HL-60 (cell line): ENCODE measurements at regions not wholly inside any gene's neighbourhood (a gene's known extent, or its start where the extent isn't known, plus 50 kb on each side); places are given as distances from the start of the nearest gene placed in this dataset.

Experiments
- POLR2AphosphoS5 ChIP-seq: IDR thresholded peaks from 2 replicates; pipeline ENCODE4 v1.6.1; 2012; ENCODE audit warnings: low read depth
- TF ChIP-seq, protein P1 (sequence below): IDR thresholded peaks from one replicate; pipeline ENCODE4 v1.5.1; 2011; ENCODE audit warnings: low read length, control low read depth, inconsistent platforms; ENCODE audit not compliant: insufficient read depth
- TF ChIP-seq, protein P2 (sequence below): IDR thresholded peaks from 2 replicates; pipeline ENCODE4 v1.6.1; 2012; ENCODE audit warnings: low read depth; ENCODE audit not compliant: insufficient replicate concordance

DNA sequence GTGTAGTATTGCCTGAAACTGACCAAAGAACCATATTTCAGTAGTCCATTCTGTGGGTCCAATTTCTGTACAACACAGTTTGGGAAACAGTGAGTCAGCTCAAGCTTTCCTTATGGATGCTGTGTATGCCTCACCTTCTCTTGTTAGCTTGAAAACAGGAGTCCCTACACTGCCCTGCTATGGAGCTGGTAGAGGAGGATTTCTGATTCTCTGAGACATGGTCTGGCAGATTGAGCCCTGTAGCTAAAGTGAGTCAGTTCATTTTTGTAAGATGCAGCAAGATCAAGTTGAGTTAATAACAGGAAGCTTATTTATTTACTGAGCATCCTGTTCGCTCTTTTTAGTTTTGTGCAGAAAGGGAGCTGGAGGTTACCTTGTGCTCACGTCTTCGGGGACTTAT lies 424.1 kb upstream of the RBMS3 start:
- TF ChIP-seq POLR2AphosphoS5 = no peak
- TF ChIP-seq, protein P1, sequence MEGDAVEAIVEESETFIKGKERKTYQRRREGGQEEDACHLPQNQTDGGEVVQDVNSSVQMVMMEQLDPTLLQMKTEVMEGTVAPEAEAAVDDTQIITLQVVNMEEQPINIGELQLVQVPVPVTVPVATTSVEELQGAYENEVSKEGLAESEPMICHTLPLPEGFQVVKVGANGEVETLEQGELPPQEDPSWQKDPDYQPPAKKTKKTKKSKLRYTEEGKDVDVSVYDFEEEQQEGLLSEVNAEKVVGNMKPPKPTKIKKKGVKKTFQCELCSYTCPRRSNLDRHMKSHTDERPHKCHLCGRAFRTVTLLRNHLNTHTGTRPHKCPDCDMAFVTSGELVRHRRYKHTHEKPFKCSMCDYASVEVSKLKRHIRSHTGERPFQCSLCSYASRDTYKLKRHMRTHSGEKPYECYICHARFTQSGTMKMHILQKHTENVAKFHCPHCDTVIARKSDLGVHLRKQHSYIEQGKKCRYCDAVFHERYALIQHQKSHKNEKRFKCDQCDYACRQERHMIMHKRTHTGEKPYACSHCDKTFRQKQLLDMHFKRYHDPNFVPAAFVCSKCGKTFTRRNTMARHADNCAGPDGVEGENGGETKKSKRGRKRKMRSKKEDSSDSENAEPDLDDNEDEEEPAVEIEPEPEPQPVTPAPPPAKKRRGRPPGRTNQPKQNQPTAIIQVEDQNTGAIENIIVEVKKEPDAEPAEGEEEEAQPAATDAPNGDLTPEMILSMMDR = no peak
- TF ChIP-seq, protein P2, sequence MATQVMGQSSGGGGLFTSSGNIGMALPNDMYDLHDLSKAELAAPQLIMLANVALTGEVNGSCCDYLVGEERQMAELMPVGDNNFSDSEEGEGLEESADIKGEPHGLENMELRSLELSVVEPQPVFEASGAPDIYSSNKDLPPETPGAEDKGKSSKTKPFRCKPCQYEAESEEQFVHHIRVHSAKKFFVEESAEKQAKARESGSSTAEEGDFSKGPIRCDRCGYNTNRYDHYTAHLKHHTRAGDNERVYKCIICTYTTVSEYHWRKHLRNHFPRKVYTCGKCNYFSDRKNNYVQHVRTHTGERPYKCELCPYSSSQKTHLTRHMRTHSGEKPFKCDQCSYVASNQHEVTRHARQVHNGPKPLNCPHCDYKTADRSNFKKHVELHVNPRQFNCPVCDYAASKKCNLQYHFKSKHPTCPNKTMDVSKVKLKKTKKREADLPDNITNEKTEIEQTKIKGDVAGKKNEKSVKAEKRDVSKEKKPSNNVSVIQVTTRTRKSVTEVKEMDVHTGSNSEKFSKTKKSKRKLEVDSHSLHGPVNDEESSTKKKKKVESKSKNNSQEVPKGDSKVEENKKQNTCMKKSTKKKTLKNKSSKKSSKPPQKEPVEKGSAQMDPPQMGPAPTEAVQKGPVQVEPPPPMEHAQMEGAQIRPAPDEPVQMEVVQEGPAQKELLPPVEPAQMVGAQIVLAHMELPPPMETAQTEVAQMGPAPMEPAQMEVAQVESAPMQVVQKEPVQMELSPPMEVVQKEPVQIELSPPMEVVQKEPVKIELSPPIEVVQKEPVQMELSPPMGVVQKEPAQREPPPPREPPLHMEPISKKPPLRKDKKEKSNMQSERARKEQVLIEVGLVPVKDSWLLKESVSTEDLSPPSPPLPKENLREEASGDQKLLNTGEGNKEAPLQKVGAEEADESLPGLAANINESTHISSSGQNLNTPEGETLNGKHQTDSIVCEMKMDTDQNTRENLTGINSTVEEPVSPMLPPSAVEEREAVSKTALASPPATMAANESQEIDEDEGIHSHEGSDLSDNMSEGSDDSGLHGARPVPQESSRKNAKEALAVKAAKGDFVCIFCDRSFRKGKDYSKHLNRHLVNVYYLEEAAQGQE = no peak
